Esophagus squamous epithelium (tissue), 4 donors: ENCODE measurements at regions not wholly inside any gene's neighbourhood (a gene's known extent, or its start where the extent isn't known, plus 50 kb on each side); places are given as distances from the start of the nearest gene placed in this dataset.

Experiments used
- CTCF ChIP-seq, 6 experiments: fragments of 450-650 bp in 4 of 6; fragments of 200-600 bp in 2 of 6; sonication (generic) in 2 of 6; IDR thresholded peaks; one replicate each; pipeline ENCODE4 v1.5.1; 2016 to 2019; ENCODE audit warnings: antibody characterized with exemption in 6 of 6, mild to moderate bottlenecking in 4 of 6, moderate library complexity in 4 of 6
- POLR2A ChIP-seq, 4 donors: fragments of 450-650 bp; IDR thresholded peaks; one replicate each; pipeline ENCODE4 v1.6.1; 2017; ENCODE audit warnings: antibody characterized with exemption in 4 of 4, mild to moderate bottlenecking in 4 of 4, moderate library complexity in 3 of 4

- TF ChIP-seq CTCF (IDR thresholded peaks at IDR 0.05) (no peak), POLR2A (IDR thresholded peaks at IDR 0.05) (no peak)
Measured at GRCh38 chr1:22326372-22326915, 125.2 kb upstream of the ZBTB40 start.
